GM12878 (cell line): ENCODE measurements at regions not wholly inside any gene's neighbourhood (a gene's known extent, or its start where the extent isn't known, plus 50 kb on each side); places are given as distances from the start of the nearest gene placed in this dataset.

Source experiments
- BRCA1 ChIP-seq: IDR thresholded peaks from 2 replicates; pipeline ENCODE4 v1.6.1; 2011; ENCODE audit warnings: low read depth, low read length, improper control_type of control experiment
- NR2F1 ChIP-seq: fragments of 450-650 bp; conservative IDR thresholded peaks from 2 replicates; pipeline ENCODE4 v1.6.1; 2017; ENCODE audit warnings: mild to moderate bottlenecking
- REST ChIP-seq: IDR thresholded peaks from 2 replicates; pipeline ENCODE4 v1.6.1; 2012; ENCODE audit warnings: mild to moderate bottlenecking, low read depth, low read length
- ZNF24 ChIP-seq: fragments of 450-650 bp; IDR thresholded peaks from 2 replicates; pipeline ENCODE4 v1.6.1; 2017; ENCODE audit warnings: antibody characterized with exemption, mild to moderate bottlenecking
- ZNF592 ChIP-seq: fragments of 450-650 bp; IDR thresholded peaks from 2 replicates; pipeline ENCODE4 v1.6.1; 2017; ENCODE audit warnings: mild to moderate bottlenecking, moderate library complexity

GRCh38 chr6:164469276-164469949, 840.0 kb downstream of the C6orf118 start (continued):
- TF ChIP-seq REST (no peak), BRCA1 (no peak), NR2F1 (no peak), ZNF592 (no peak), ZNF24 (no peak)
